HG02610 (cell line): ENCODE measurements at regions not wholly inside any gene's neighbourhood (a gene's known extent, or its start where the extent isn't known, plus 50 kb on each side); places are given as distances from the start of the nearest gene placed in this dataset.
A peak's percentile ranks its signal among the peaks of the same experiment; 100 is the strongest.

Experiments used
- ATAC-seq: cut with Tn5 transposase; IDR thresholded peaks from one replicate; pipeline ENCODE4 v1.9.1; 2021; ENCODE audit warnings: mild to moderate bottlenecking, moderate library complexity; ENCODE audit not compliant: unreplicated experiment

DNA sequence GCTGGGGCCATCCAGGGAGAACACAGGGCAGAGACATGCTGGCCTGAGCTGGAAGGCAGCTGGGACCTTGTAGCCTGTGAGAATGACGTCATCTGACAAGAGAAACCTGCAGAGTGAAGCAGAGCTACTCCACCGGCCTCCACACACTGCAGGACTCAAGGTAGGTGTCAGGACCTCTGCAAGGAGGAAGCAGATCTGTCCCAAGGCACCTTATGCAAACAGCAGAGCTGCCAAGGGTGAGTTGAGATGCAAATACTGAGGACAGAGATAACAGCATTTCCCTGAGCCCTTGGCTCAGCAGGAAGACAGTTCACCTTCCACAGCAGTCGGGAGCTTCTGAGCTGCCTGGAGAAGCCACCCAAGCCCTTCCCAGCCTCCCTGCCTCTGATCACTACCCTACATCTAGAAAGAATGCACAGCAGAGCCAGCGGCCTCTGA lies 51.9 kb upstream of the IGSF9B start:
- peak; percentile 56 for ATAC-seq

DNA sequence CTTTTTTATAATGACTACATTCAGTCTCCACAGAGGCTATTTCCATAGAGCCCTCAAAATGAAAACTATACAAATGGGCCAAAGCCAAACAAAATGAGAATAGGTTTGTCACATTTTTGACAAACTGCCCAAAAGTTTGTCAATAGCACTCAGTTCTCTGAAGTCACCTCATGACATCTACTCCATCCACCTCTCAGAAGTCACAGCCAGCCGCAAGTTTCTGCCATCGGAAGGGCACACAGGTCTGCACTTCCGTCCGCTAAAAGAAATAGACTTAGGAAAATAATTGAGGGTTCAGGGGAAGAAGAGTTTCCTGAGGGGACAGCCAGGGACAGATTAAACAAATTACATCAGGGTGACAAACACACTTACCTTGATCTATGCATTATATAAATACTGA lies 55.4 kb upstream of the JAM3 start:
- no peak for ATAC-seq

DNA sequence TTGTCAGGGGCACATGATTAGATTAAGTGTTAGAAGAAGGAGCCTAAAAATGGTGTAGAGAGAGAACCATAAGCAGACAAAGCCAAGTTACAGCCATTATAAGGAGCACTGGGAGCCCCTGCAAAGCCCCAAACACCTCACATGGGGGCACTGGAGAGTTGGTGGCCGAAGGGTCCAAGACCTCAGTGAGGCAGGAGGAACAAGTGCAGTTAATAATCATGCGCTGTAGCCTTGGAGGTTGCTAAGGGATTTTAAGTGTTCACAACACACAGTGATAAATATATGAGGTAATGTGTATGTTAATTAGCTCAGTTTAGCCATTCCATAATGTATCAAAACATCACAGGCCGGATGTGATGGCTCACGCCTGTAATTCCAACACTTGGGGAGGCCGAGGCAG lies 54.4 kb upstream of the JAM3 start:
- ATAC-seq = no peak

DNA sequence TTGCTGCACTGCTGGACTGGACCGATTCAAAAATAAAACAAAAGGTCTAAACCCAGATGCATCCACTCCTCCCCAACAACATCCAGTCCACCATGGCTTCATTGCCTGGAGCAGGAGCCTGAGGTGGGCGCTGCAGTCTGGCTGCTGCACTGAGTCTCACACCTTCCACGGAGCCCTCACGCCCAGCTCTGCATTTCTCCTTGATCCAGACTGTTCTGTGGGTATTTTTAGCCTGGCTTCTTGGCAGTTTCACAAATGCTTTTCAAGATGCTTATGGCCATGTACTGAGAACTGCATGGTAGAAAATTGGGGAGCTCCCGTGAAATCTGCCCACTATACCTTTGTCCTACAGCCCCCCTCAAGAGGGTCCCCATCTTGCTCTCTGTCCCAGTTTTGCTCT lies 53.3 kb upstream of the JAM3 start:
- no peak for ATAC-seq

DNA sequence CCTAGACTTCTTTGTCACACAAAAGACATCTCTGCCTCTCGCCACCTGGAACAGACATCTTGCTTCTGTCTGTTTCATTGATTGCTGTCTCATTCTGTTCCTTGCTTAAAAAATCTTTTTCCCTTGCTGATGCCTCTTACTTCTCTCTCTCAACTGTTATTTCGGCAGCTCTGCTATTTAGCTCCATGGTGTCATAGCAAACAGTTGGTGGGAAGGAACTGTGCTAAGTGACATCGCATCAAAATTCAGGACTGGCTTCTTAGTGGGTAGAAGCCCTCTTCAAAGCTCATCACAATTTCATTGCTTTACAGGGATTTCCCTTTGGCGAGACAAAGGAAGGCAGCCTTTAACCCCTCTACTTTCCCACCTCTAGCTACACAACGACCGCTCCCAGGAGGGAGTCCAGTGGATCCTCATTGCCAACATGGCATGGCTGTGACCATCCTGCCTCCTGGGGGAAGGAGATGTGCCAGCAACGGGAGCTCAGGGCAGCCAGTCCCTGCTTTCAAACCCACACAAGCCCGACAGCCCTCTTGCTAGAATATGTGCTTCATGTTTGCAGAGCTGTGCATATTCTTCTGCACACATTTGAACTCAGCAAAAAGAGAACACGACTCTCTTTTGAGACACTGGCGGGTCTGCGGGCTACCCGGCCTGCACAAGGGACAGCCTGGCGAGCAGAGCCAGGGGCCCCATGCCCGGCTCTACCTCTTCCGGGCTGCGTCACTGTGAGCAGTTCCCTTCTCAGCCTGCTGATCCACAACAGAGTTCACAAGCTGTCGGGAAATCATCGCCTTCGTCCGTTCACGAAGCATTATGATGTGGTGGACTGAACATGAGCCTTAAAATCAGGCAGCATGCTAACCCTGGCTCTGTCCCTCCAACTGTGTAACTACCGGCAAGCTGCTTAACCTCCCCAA lies 51.1 kb upstream of the JAM3 start:
- ATAC-seq = no peak
